ENCODE measurements at regions not wholly inside any gene's neighbourhood (a gene's known extent, or its start where the extent isn't known, plus 50 kb on each side); places are given as distances from the start of the nearest gene placed in this dataset.

- H4K20me1 ChIP-seq (ENCODE audit: low read depth), result no peaks in the 10 kb centered on the region
- Mint-ChIP-seq H3K36me3 (no peaks in the 10 kb centered on the region), H3K27ac (peak overlapping the region; percentile 37), H3K4me1 (peaks cover 50% of the 10 kb centered on the region), H3K4me3 (no peak overlapping the region), H3K27me3 (ENCODE audit: insufficient read depth, low read depth) (peaks cover 11% of the 10 kb centered on the region), H3K9me3 (no peaks in the 10 kb centered on the region)
- no peaks in the 10 kb centered on the region for H3K9me3 ChIP-seq (ENCODE audit: low read depth)
- no peak overlapping the region for H3K9ac ChIP-seq
- TF ChIP-seq EZH2 (IDR thresholded peaks at IDR 0.05) (no peak), EZH2phosphoT487 (IDR thresholded peaks at IDR 0.05) (no peak)
- TF ChIP-seq, protein P1, sequence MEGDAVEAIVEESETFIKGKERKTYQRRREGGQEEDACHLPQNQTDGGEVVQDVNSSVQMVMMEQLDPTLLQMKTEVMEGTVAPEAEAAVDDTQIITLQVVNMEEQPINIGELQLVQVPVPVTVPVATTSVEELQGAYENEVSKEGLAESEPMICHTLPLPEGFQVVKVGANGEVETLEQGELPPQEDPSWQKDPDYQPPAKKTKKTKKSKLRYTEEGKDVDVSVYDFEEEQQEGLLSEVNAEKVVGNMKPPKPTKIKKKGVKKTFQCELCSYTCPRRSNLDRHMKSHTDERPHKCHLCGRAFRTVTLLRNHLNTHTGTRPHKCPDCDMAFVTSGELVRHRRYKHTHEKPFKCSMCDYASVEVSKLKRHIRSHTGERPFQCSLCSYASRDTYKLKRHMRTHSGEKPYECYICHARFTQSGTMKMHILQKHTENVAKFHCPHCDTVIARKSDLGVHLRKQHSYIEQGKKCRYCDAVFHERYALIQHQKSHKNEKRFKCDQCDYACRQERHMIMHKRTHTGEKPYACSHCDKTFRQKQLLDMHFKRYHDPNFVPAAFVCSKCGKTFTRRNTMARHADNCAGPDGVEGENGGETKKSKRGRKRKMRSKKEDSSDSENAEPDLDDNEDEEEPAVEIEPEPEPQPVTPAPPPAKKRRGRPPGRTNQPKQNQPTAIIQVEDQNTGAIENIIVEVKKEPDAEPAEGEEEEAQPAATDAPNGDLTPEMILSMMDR (IDR thresholded peaks at IDR 0.05), result no peak
- H3K4me3 ChIP-seq, result no peak overlapping the region
- H3K4me1 ChIP-seq, result peaks cover 29% of the 10 kb centered on the region
- DNase-seq (ENCODE audit: low spot score), result peak; percentile 49
- peaks cover 9% of the 10 kb centered on the region for H3F3A ChIP-seq (ENCODE audit: low read depth)
- H3K27ac ChIP-seq, result no peak overlapping the region
- no peak overlapping the region for H2AFZ ChIP-seq (replicated peaks)
- H3K79me2 ChIP-seq (ENCODE audit: low read depth), result no peaks in the 10 kb centered on the region
- peak overlapping the region; percentile 13 for H3K4me2 ChIP-seq
- H3K36me3 ChIP-seq, result no peaks in the 10 kb centered on the region
- no peaks in the 10 kb centered on the region for H3K27me3 ChIP-seq
Observed at GRCh38 chr2:3076848-3077642, 300.6 kb downstream of the EIPR1 start.

GRCh38 chr2:3075991-3076340, 301.7 kb downstream of the EIPR1 start:
- H3K4me1 ChIP-seq, result peaks cover 30% of the 10 kb centered on the region
- no peak overlapping the region for H3K27ac ChIP-seq
- no peak overlapping the region for H3K9ac ChIP-seq
- no peaks in the 10 kb centered on the region for H3K9me3 ChIP-seq (ENCODE audit: low read depth)
- no peak for DNase-seq (ENCODE audit: low spot score)
- no peak overlapping the region for H3K4me2 ChIP-seq
- no peaks in the 10 kb centered on the region for H3K36me3 ChIP-seq
- Mint-ChIP-seq H3K4me3 (no peak overlapping the region), H3K27ac (no peak overlapping the region), H3K36me3 (no peaks in the 10 kb centered on the region), H3K27me3 (ENCODE audit: insufficient read depth, low read depth) (peaks cover 13% of the 10 kb centered on the region), H3K9me3 (no peaks in the 10 kb centered on the region), H3K4me1 (peaks cover 53% of the 10 kb centered on the region)
- H3K79me2 ChIP-seq (ENCODE audit: low read depth), result no peaks in the 10 kb centered on the region
- no peak overlapping the region for H3K4me3 ChIP-seq
- no peak overlapping the region for H2AFZ ChIP-seq (replicated peaks)
- H3F3A ChIP-seq (ENCODE audit: low read depth), result peaks cover 9% of the 10 kb centered on the region
- no peaks in the 10 kb centered on the region for H4K20me1 ChIP-seq (ENCODE audit: low read depth)
- TF ChIP-seq EZH2 (IDR thresholded peaks at IDR 0.05) (no peak), EZH2phosphoT487 (IDR thresholded peaks at IDR 0.05) (no peak)
- TF ChIP-seq, protein P1 (IDR thresholded peaks at IDR 0.05), result no peak
- H3K27me3 ChIP-seq, result no peaks in the 10 kb centered on the region

GRCh38 chr2:3075316-3075990, 302.2 kb downstream of the EIPR1 start:
- H3F3A ChIP-seq (ENCODE audit: low read depth), result peaks cover 9% of the 10 kb centered on the region
- H3K4me3 ChIP-seq, result no peak overlapping the region
- no peak for DNase-seq (ENCODE audit: low spot score)
- H3K27ac Mint-ChIP-seq, result peak overlapping the region; percentile 50
- TF ChIP-seq, protein P1 (IDR thresholded peaks at IDR 0.05), result no peak
- no peak for TF ChIP-seq EZH2phosphoT487 (IDR thresholded peaks at IDR 0.05)
- no peak for TF ChIP-seq EZH2 (IDR thresholded peaks at IDR 0.05)
- H3K79me2 ChIP-seq (ENCODE audit: low read depth), result no peaks in the 10 kb centered on the region
- H3K9me3 ChIP-seq (ENCODE audit: low read depth), result no peaks in the 10 kb centered on the region
- no peak overlapping the region for H2AFZ ChIP-seq (replicated peaks)
- H3K4me1 ChIP-seq, result peaks cover 30% of the 10 kb centered on the region
- no peak overlapping the region for H3K27ac ChIP-seq
- no peaks in the 10 kb centered on the region for H3K36me3 Mint-ChIP-seq
- H3K9ac ChIP-seq, result no peak overlapping the region
- H3K4me3 Mint-ChIP-seq, result no peak overlapping the region
- peaks cover 53% of the 10 kb centered on the region for H3K4me1 Mint-ChIP-seq
- no peaks in the 10 kb centered on the region for H4K20me1 ChIP-seq (ENCODE audit: low read depth)
- no peaks in the 10 kb centered on the region for H3K27me3 ChIP-seq
- peaks cover 13% of the 10 kb centered on the region for H3K27me3 Mint-ChIP-seq (ENCODE audit: insufficient read depth, low read depth)
- H3K36me3 ChIP-seq, result no peaks in the 10 kb centered on the region
- H3K9me3 Mint-ChIP-seq, result no peaks in the 10 kb centered on the region
- no peak overlapping the region for H3K4me2 ChIP-seq
